ENCODE measurements at regions not wholly inside any gene's neighbourhood (a gene's known extent, or its start where the extent isn't known, plus 50 kb on each side); places are given as distances from the start of the nearest gene placed in this dataset.
A peak's percentile ranks its signal among the peaks of the same experiment; 100 is the strongest.

- DNase-seq, result no peak
These were observed 276.7 kb upstream of the JARID2 start for GRCh38 chr6:14969126-14969525.

- DNase-seq, result no peak
These were observed 273.3 kb upstream of the JARID2 start for GRCh38 chr6:14972379-14973067.

- no peak for DNase-seq
These were observed 271.5 kb upstream of the JARID2 start for GRCh38 chr6:14974372-14974771.

- no peak for DNase-seq
These were observed 270.9 kb upstream of the JARID2 start for GRCh38 chr6:14974792-14975470.

GRCh38 chr6:14975471-14975817 is 270.4 kb upstream of the JARID2 start:
- no peak for DNase-seq

GRCh38 chr6:14977747-14978382 is 268.0 kb upstream of the JARID2 start:
- DNase-seq, result no peak

- DNase-seq, result no peak
These were observed 263.9 kb upstream of the JARID2 start for GRCh38 chr6:14981960-14982359.

- DNase-seq, result no peak
These were observed 262.0 kb upstream of the JARID2 start for GRCh38 chr6:14983599-14984518.

GRCh38 chr6:14984519-14984853 is 261.4 kb upstream of the JARID2 start:
- peak; percentile 50 for DNase-seq

GRCh38 chr6:14985366-14985765 is 260.5 kb upstream of the JARID2 start:
- DNase-seq, result peak; percentile 89

GRCh38 chr6:14986370-14986769 is 259.5 kb upstream of the JARID2 start:
- DNase-seq, result peak; percentile 22

- DNase-seq, result no peak
These were observed 258.4 kb upstream of the JARID2 start for GRCh38 chr6:14987490-14987889.

- DNase-seq, result no peak
These were observed 253.5 kb upstream of the JARID2 start for GRCh38 chr6:14992382-14992781.

- no peak for DNase-seq
These were observed 250.7 kb upstream of the JARID2 start for GRCh38 chr6:14995208-14995607.

GRCh38 chr6:14995966-14996602 is 249.8 kb upstream of the JARID2 start:
- no peak for DNase-seq

GRCh38 chr6:14996892-14997291 is 249.0 kb upstream of the JARID2 start:
- no peak for DNase-seq

GRCh38 chr6:14997507-14997906 is 248.4 kb upstream of the JARID2 start:
- DNase-seq, result no peak

GRCh38 chr6:14999106-14999505 is 246.8 kb upstream of the JARID2 start:
- no peak for DNase-seq

- DNase-seq, result no peak
These were observed 244.5 kb upstream of the JARID2 start for GRCh38 chr6:15001326-15001910.

- DNase-seq, result no peak
These were observed 237.6 kb upstream of the JARID2 start for GRCh38 chr6:15008269-15008668.

GRCh38 chr6:15014958-15015357 is 230.9 kb upstream of the JARID2 start:
- no peak for DNase-seq

GRCh38 chr6:15016813-15017212 is 229.1 kb upstream of the JARID2 start:
- no peak for DNase-seq

Measured in NCI-H2171 (cell line).